ENCODE measurements at regions not wholly inside any gene's neighbourhood (a gene's known extent, or its start where the extent isn't known, plus 50 kb on each side); places are given as distances from the start of the nearest gene placed in this dataset.

DNA sequence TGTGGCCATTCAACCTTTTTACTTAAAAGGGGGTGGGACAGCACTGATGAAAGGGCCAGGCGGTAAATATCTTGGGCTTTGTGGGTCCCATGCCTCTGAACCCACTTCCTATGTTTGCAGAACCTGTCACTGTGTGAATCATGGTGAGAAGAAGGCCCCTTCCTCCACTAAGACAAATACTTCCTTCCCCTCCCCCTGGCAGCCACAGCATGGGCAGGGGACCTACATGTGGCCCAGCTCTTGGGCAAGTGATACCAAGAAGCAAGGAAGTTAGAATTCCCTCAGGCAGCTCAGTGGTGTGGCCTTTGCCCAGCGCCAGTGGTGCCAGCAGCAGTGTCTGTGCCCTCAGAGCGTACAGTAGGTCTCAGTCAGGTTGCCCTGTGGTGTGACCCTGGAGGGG is 168.6 kb downstream of the TRIM33 start:
- Histone ChIP-seq H3K36me3 (ENCODE audit: control insufficient read depth in 2 of 2, insufficient read depth in 2 of 2, low read length in 2 of 2) (no peaks in the 10 kb centered on the region), H3K4me1 (ENCODE audit: control insufficient read depth in 2 of 2, insufficient read depth in 2 of 2, low read length in 2 of 2) (peaks cover 8 to 9% of the 10 kb centered on the region in 2 donors), H3K9me3 (ENCODE audit: control insufficient read depth in 2 of 2, low read length in 2 of 2) (no peaks in the 10 kb centered on the region), H3K4me3 (ENCODE audit: low read length in 2 of 2) (no peak overlapping the region), H3K27me3 (ENCODE audit: control insufficient read depth in 2 of 2, insufficient read depth in 2 of 2, low read length in 2 of 2) (no peaks in the 10 kb centered on the region), H3K9ac (ENCODE audit: low read depth in 1 of 2, low read length in 2 of 2) (no peak overlapping the region), H3K27ac (ENCODE audit: low read depth in 2 of 2, low read length in 2 of 2) (no peak overlapping the region)

DNA sequence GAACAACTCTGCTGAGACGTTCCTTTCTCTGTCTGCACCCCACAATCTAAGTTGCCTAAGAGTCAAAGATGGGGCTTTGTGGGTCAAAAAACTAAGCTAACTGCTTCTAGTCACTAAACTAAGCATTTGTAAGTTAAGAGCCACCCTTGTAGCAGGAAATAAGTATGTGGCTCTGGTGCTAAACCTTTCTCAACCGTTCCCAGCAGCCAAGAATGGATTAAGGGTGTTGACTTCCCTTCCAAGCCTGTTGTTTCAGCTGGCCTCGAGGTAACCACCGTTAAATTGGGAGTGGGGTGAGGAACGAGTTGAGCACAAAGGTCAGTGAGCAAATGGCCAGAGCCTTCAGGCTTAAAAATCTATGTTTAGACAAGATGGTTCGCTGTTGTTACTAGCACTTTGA is 169.1 kb downstream of the TRIM33 start:
- Histone ChIP-seq H3K27me3 (ENCODE audit: control insufficient read depth in 2 of 2, insufficient read depth in 2 of 2, low read length in 2 of 2) (no peaks in the 10 kb centered on the region), H3K4me1 (ENCODE audit: control insufficient read depth in 2 of 2, insufficient read depth in 2 of 2, low read length in 2 of 2) (peaks cover 8 to 9% of the 10 kb centered on the region in 2 donors), H3K9ac (ENCODE audit: low read depth in 1 of 2, low read length in 2 of 2) (no peak overlapping the region), H3K9me3 (ENCODE audit: control insufficient read depth in 2 of 2, low read length in 2 of 2) (no peaks in the 10 kb centered on the region), H3K27ac (ENCODE audit: low read depth in 2 of 2, low read length in 2 of 2) (no peak overlapping the region), H3K4me3 (ENCODE audit: low read length in 2 of 2) (no peak overlapping the region), H3K36me3 (ENCODE audit: control insufficient read depth in 2 of 2, insufficient read depth in 2 of 2, low read length in 2 of 2) (no peaks in the 10 kb centered on the region)

DNA sequence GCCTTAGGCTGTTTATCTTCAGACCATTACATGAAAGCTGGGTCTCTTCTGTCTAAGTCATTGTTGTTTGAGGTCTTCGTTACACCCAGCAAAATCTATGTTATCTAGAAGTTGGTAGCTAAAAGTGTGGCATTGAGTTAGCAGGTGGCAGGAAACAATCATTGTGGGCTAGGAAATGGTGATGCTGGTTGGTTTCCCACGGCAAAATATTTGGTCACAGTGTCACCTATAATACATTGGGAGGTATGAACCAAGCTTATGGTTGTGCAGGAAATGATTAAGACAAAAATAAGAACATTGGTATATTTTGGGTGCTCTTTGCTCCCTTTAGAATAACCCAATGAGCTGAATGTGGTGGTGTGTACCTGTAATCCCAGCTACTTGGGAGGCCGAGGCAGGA is 169.7 kb downstream of the TRIM33 start:
- Histone ChIP-seq H3K27me3 (ENCODE audit: control insufficient read depth in 2 of 2, insufficient read depth in 2 of 2, low read length in 2 of 2) (no peaks in the 10 kb centered on the region), H3K4me3 (ENCODE audit: low read length in 2 of 2) (no peak overlapping the region), H3K27ac (ENCODE audit: low read depth in 2 of 2, low read length in 2 of 2) (no peak overlapping the region), H3K4me1 (ENCODE audit: control insufficient read depth in 2 of 2, insufficient read depth in 2 of 2, low read length in 2 of 2) (peaks cover 4 to 5% of the 10 kb centered on the region in 2 donors), H3K36me3 (ENCODE audit: control insufficient read depth in 2 of 2, insufficient read depth in 2 of 2, low read length in 2 of 2) (no peaks in the 10 kb centered on the region), H3K9me3 (ENCODE audit: control insufficient read depth in 2 of 2, low read length in 2 of 2) (no peaks in the 10 kb centered on the region), H3K9ac (ENCODE audit: low read depth in 1 of 2, low read length in 2 of 2) (no peak overlapping the region)

DNA sequence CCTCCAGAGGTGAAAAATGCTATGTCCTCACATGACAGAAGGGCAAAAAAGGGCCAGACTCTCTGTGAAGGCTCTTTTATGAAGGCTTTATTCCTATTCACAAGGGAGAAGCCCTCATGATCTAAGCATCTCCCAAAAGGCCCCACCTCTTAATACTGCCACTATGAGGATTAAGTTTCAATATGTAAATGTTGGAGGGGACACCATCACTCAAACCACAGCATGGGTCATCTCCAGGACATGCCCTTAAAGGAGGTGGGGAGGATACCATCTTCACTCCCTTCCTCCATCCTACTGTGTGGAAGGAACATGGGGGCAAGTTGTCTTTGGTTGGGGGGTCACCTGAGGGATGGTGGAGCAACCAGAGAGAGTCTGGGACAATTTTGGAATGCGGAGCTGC is 170.1 kb downstream of the TRIM33 start:
- Histone ChIP-seq H3K4me1 (ENCODE audit: control insufficient read depth in 2 of 2, insufficient read depth in 2 of 2, low read length in 2 of 2) (peaks cover under 1 to 4% of the 10 kb centered on the region in 2 donors), H3K4me3 (ENCODE audit: low read length in 2 of 2) (no peak overlapping the region), H3K27me3 (ENCODE audit: control insufficient read depth in 2 of 2, insufficient read depth in 2 of 2, low read length in 2 of 2) (no peaks in the 10 kb centered on the region), H3K36me3 (ENCODE audit: control insufficient read depth in 2 of 2, insufficient read depth in 2 of 2, low read length in 2 of 2) (no peaks in the 10 kb centered on the region), H3K27ac (ENCODE audit: low read depth in 2 of 2, low read length in 2 of 2) (no peak overlapping the region), H3K9me3 (ENCODE audit: control insufficient read depth in 2 of 2, low read length in 2 of 2) (no peaks in the 10 kb centered on the region), H3K9ac (ENCODE audit: low read depth in 1 of 2, low read length in 2 of 2) (no peak overlapping the region)

DNA sequence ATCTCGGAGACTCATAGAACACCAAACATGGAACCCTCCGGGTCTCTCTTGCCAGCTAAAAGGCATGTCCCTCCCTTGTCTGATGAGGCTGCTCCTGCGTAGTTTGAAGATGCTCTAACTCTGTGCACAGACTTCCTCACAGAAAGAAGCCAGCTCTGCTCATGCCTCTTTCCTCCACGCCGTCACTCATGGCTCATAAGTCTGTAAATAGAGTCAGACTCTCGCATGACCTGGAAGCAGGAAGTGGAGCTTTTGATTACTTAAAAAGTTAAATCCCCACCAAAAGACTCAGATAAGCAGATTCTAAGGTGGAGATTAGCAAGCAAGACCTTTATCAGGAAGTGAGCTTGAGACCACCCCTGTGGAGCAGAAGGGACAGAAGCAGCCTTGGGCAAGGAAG is 171.6 kb downstream of the TRIM33 start:
- Histone ChIP-seq H3K27me3 (ENCODE audit: control insufficient read depth in 2 of 2, insufficient read depth in 2 of 2, low read length in 2 of 2) (no peaks in the 10 kb centered on the region), H3K4me3 (ENCODE audit: low read length in 2 of 2) (no peak overlapping the region), H3K27ac (ENCODE audit: low read depth in 2 of 2, low read length in 2 of 2) (no peak overlapping the region), H3K9ac (ENCODE audit: low read depth in 1 of 2, low read length in 2 of 2) (no peak overlapping the region), H3K36me3 (ENCODE audit: control insufficient read depth in 2 of 2, insufficient read depth in 2 of 2, low read length in 2 of 2) (no peaks in the 10 kb centered on the region), H3K9me3 (ENCODE audit: control insufficient read depth in 2 of 2, low read length in 2 of 2) (no peaks in the 10 kb centered on the region), H3K4me1 (ENCODE audit: control insufficient read depth in 2 of 2, insufficient read depth in 2 of 2, low read length in 2 of 2) (no peaks in the 10 kb centered on the region)

DNA sequence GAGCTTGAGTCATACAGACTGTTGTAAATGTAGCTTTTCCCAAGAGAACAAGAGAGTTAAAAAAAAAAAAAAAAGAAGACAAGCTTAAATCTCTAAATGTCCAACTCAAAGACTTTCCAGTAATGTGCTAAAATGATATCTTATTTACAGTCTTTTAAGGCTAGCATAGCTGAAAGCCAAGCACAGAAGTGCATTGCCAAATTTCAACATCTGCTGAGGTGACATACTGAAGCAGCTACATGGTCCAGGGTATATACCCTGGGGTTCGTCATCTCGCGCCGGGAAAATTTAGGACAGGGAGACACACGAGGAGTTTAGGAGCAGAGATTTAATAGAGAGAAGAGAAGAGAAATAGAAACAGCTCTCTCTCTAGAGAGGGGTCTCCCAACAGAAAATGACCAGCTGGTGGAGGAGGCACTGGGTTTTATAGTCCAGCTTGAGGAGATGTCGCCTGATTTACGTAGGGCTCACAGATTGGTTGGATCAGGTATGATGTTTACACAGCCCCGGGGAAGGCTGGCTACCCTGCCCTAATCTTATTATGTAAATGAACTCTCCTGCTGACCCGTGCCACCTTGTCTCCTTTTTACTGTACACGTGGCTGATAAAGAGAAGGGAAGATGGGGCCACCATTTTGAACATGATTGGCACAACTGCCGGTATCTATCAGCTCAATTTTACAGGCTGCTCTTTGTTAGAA is 172.7 kb downstream of the TRIM33 start:
- no peak overlapping the region for H3K9ac ChIP-seq (ENCODE audit: low read depth in 1 of 2, low read length in 2 of 2)

DNA sequence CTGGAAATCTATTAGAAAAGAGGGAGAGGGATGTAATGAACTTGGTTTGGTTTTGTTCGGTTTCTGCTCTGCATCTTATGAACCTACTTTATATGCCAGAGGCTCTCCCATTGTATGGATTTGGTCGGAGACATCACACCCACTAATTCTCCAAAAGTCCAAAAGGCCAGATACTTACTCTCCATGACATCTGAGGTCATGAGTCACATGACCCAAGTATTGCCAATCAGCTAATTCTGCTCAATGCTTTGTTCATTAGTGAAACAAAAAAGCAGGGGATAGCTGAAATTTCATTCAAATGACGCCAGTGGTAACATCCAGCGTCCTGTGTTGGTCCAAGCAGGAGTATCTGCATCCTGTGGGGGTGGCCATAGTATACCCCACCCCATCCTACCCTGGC is 173.6 kb downstream of the TRIM33 start:
- no peaks in the 10 kb centered on the region for H3K36me3 ChIP-seq (ENCODE audit: control insufficient read depth in 2 of 2, insufficient read depth in 2 of 2, low read length in 2 of 2)
- no peaks in the 10 kb centered on the region for H3K27me3 ChIP-seq (ENCODE audit: control insufficient read depth in 2 of 2, insufficient read depth in 2 of 2, low read length in 2 of 2)
- H3K4me3 ChIP-seq (ENCODE audit: low read length in 2 of 2) = no peak overlapping the region
- no peak overlapping the region for H3K9ac ChIP-seq (ENCODE audit: low read depth in 1 of 2, low read length in 2 of 2)
- no peaks in the 10 kb centered on the region for H3K9me3 ChIP-seq (ENCODE audit: control insufficient read depth in 2 of 2, low read length in 2 of 2)
- no peak overlapping the region for H3K27ac ChIP-seq (ENCODE audit: low read depth in 2 of 2, low read length in 2 of 2)
- H3K4me1 ChIP-seq (ENCODE audit: control insufficient read depth in 2 of 2, insufficient read depth in 2 of 2, low read length in 2 of 2) = no peaks in the 10 kb centered on the region

More for the DNA sequence above, 172.7 kb downstream of the TRIM33 start:
- Histone ChIP-seq H3K36me3 (ENCODE audit: control insufficient read depth in 2 of 2, insufficient read depth in 2 of 2, low read length in 2 of 2) (no peaks in the 10 kb centered on the region), H3K27ac (ENCODE audit: low read depth in 2 of 2, low read length in 2 of 2) (no peak overlapping the region), H3K9me3 (ENCODE audit: control insufficient read depth in 2 of 2, low read length in 2 of 2) (no peaks in the 10 kb centered on the region), H3K4me3 (ENCODE audit: low read length in 2 of 2) (no peak overlapping the region), H3K4me1 (ENCODE audit: control insufficient read depth in 2 of 2, insufficient read depth in 2 of 2, low read length in 2 of 2) (no peaks in the 10 kb centered on the region), H3K27me3 (ENCODE audit: control insufficient read depth in 2 of 2, insufficient read depth in 2 of 2, low read length in 2 of 2) (no peaks in the 10 kb centered on the region)

DNA sequence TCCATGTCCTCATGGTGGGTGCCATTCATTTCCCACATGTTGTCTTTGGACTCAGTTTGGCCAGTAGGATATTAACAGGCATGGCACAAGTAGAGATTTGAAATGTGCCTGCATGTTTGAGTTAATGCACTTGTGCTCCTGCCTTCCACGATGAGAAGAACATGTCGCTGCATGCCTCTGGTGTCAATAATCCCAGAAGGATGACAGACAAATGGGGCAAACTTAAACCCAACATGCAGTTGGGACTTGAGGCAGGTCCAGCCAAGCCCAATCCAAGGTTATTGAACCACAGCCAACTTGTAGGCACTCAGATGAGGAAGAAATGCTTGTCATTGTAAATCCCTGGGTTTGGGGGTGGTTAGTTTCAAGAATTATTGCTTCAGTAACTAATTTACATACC is 174.6 kb downstream of the TRIM33 start:
- no peaks in the 10 kb centered on the region for H3K4me1 ChIP-seq (ENCODE audit: control insufficient read depth in 2 of 2, insufficient read depth in 2 of 2, low read length in 2 of 2)
- H3K27ac ChIP-seq (ENCODE audit: low read depth in 2 of 2, low read length in 2 of 2) = no peak overlapping the region
- H3K4me3 ChIP-seq (ENCODE audit: low read length in 2 of 2) = no peak overlapping the region
- no peaks in the 10 kb centered on the region for H3K9me3 ChIP-seq (ENCODE audit: control insufficient read depth in 2 of 2, low read length in 2 of 2)
- H3K9ac ChIP-seq (ENCODE audit: low read depth in 1 of 2, low read length in 2 of 2) = no peak overlapping the region
- H3K27me3 ChIP-seq (ENCODE audit: control insufficient read depth in 2 of 2, insufficient read depth in 2 of 2, low read length in 2 of 2) = no peaks in the 10 kb centered on the region
- no peaks in the 10 kb centered on the region for H3K36me3 ChIP-seq (ENCODE audit: control insufficient read depth in 2 of 2, insufficient read depth in 2 of 2, low read length in 2 of 2)

DNA sequence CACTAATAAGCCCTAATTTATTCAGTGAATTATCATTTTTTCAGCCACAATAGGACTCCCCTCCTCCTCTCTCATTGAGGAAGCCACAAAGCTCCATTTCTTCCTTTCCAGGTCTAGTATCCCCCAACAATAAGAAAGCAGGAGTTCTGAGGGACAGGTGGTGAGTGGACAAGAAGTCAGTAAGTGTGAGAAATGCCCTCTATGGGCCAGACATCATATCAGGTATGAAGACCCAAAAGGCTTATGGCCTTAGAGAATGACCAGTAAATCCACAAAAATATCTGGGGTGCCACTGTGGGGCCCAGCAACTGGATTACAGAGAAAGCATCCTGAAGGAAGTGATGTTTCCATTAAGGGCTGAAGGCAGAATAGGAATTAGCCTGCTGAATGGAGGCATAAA is 175.7 kb downstream of the TRIM33 start:
- Histone ChIP-seq H3K4me1 (ENCODE audit: control insufficient read depth in 2 of 2, insufficient read depth in 2 of 2, low read length in 2 of 2) (no peaks in the 10 kb centered on the region), H3K9ac (ENCODE audit: low read depth in 1 of 2, low read length in 2 of 2) (no peak overlapping the region), H3K9me3 (ENCODE audit: control insufficient read depth in 2 of 2, low read length in 2 of 2) (no peaks in the 10 kb centered on the region), H3K27ac (ENCODE audit: low read depth in 2 of 2, low read length in 2 of 2) (no peak overlapping the region), H3K27me3 (ENCODE audit: control insufficient read depth in 2 of 2, insufficient read depth in 2 of 2, low read length in 2 of 2) (no peaks in the 10 kb centered on the region), H3K36me3 (ENCODE audit: control insufficient read depth in 2 of 2, insufficient read depth in 2 of 2, low read length in 2 of 2) (no peaks in the 10 kb centered on the region), H3K4me3 (ENCODE audit: low read length in 2 of 2) (no peak overlapping the region)

DNA sequence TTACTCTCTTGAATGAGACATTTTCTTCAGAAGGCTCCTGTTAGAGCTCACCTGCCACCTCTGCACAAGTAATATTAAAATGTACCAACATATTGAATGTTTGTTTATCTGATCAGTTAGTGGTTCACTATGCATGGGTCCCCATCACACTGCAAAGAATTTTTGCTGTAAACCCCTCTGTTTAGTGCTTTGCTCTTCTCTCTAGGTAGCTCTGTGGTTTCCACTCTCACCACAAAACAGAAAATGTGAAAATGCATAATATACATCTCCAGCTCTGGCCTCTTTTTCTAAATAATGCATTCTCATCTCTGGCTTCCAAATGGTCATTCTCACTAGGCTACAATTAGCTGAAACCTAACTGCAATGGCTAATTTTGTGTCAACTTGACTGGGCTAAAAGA is 176.7 kb downstream of the TRIM33 start:
- Histone ChIP-seq H3K4me3 (ENCODE audit: low read length in 2 of 2) (no peak overlapping the region), H3K4me1 (ENCODE audit: control insufficient read depth in 2 of 2, insufficient read depth in 2 of 2, low read length in 2 of 2) (no peaks in the 10 kb centered on the region), H3K9ac (ENCODE audit: low read depth in 1 of 2, low read length in 2 of 2) (no peak overlapping the region), H3K27ac (ENCODE audit: low read depth in 2 of 2, low read length in 2 of 2) (no peak overlapping the region), H3K27me3 (ENCODE audit: control insufficient read depth in 2 of 2, insufficient read depth in 2 of 2, low read length in 2 of 2) (no peaks in the 10 kb centered on the region), H3K9me3 (ENCODE audit: control insufficient read depth in 2 of 2, low read length in 2 of 2) (no peaks in the 10 kb centered on the region), H3K36me3 (ENCODE audit: control insufficient read depth in 2 of 2, insufficient read depth in 2 of 2, low read length in 2 of 2) (no peaks in the 10 kb centered on the region)

DNA sequence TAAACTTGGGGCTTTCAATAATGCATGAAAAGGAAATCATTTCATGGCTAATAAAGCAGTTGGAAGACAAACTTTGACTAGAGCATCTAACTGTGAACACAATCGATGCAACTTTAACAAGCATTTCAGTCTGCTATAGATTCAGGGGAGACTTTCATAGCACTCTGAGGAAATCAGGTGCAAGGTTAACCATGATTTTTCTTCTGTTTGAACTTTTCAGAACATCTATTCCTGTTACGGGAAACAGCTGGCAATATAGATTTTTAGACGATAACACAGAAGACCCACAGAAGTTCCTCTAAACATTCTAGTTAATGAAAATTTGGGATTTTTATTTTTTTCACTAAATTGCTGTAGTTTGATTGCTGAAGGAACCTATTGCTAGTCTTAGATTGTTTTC is 177.3 kb downstream of the TRIM33 start:
- no peaks in the 10 kb centered on the region for H3K9me3 ChIP-seq (ENCODE audit: control insufficient read depth in 2 of 2, low read length in 2 of 2)
- H3K27ac ChIP-seq (ENCODE audit: low read depth in 2 of 2, low read length in 2 of 2) = no peak overlapping the region
- H3K9ac ChIP-seq (ENCODE audit: low read depth in 1 of 2, low read length in 2 of 2) = no peak overlapping the region
- no peaks in the 10 kb centered on the region for H3K4me1 ChIP-seq (ENCODE audit: control insufficient read depth in 2 of 2, insufficient read depth in 2 of 2, low read length in 2 of 2)
- no peak overlapping the region for H3K4me3 ChIP-seq (ENCODE audit: low read length in 2 of 2)
- no peaks in the 10 kb centered on the region for H3K27me3 ChIP-seq (ENCODE audit: control insufficient read depth in 2 of 2, insufficient read depth in 2 of 2, low read length in 2 of 2)
- no peaks in the 10 kb centered on the region for H3K36me3 ChIP-seq (ENCODE audit: control insufficient read depth in 2 of 2, insufficient read depth in 2 of 2, low read length in 2 of 2)

All from mucosa of rectum (tissue), 2 donors.